ENCODE measurements at regions not wholly inside any gene's neighbourhood (a gene's known extent, or its start where the extent isn't known, plus 50 kb on each side); places are given as distances from the start of the nearest gene placed in this dataset.
"Not testable (repeated sequence)": the region's sequence is repeated elsewhere in the genome, so short reads cannot be mapped to it uniquely, and the experiment has no call there.

GRCh38 chr1:189696297-189696696, 781.4 kb downstream of the BRINP3 start:
- Histone ChIP-seq H3K36me3 (no peaks in the 10 kb centered on the region), H3K4me1 (no peaks in the 10 kb centered on the region), H3K4me3 (no peak overlapping the region), H3K27ac (no peak overlapping the region), H4K20me1 (no peaks in the 10 kb centered on the region), H3K4me2 (no peak overlapping the region), H3K9me3 (peaks cover 8% of the 10 kb centered on the region), H3K9ac (no peak overlapping the region), H3K27me3 (no peaks in the 10 kb centered on the region)
- TF ChIP-seq Cebpa-rat (IDR thresholded peaks at IDR 0.05) = no peak

DNA sequence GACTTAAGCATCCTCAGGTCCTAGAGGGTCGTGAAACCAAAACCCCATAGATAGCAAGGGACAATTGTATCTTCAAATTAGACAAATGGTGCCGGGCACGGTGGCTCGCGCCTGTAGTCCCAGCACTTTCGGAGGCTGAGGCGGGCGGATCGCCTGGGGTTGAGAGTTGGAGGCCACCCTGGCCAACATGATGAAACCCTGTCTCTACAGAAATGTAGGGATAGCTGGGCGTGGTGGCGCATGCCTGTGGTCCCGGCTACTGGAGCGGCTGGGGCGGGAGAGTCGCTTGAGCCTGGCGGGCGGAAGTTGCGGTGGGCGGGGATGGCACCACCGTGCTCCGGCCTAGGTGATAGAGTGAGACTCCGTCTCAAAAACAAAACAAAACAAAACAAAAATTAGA, 780.6 kb downstream of the BRINP3 start:
- Histone ChIP-seq H3K27me3 (no peaks in the 10 kb centered on the region), H3K4me2 (no peak overlapping the region), H3K27ac (no peak overlapping the region), H3K4me3 (no peak overlapping the region), H4K20me1 (no peaks in the 10 kb centered on the region), H3K4me1 (no peaks in the 10 kb centered on the region), H3K9ac (no peak overlapping the region), H3K36me3 (no peaks in the 10 kb centered on the region), H3K9me3 (peaks cover 8% of the 10 kb centered on the region)
- no peak for TF ChIP-seq Cebpa-rat (IDR thresholded peaks at IDR 0.05)

DNA sequence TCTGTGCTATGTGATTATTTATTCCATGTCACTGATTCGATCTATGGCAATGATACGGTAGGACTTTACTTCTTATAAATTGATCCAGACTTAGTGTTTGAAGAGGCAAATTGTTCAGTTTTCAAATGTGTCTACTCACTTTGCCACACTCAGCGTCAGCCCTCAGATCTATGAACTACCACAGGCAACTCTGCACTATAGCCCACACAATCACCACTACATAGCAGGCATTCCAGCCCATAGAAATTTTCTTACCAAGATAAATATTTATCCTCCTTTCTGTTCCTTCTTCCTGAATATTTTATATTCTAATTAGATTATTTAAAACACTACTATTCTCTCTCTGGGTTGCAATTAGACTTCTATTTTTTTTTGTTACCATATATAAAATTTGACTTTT, 776.1 kb downstream of the BRINP3 start:
- H4K20me1 ChIP-seq = no peaks in the 10 kb centered on the region
- H3K9ac ChIP-seq = no peak overlapping the region
- H3K27ac ChIP-seq = no peak overlapping the region
- H3K4me3 ChIP-seq = no peak overlapping the region
- no peaks in the 10 kb centered on the region for H3K36me3 ChIP-seq
- H3K4me1 ChIP-seq = no peaks in the 10 kb centered on the region
- H3K27me3 ChIP-seq = no peaks in the 10 kb centered on the region
- peaks cover 4% of the 10 kb centered on the region for H3K9me3 ChIP-seq
- TF ChIP-seq Cebpa-rat (IDR thresholded peaks at IDR 0.05) = no peak
- H3K4me2 ChIP-seq = no peak overlapping the region

- H3K27me3 ChIP-seq = no peaks in the 10 kb centered on the region
- H3K9me3 ChIP-seq = no peaks in the 10 kb centered on the region
- H3K4me2 ChIP-seq = no peak overlapping the region
Observed at GRCh38 chr1:189706594-189706993, 771.1 kb downstream of the BRINP3 start.

GRCh38 chr1:189708674-189709073, 769.0 kb downstream of the BRINP3 start:
- TF ChIP-seq Cebpa-rat (IDR thresholded peaks at IDR 0.05) = no peak
- no peaks in the 10 kb centered on the region for H3K9me3 ChIP-seq
- H3K4me3 ChIP-seq = no peak overlapping the region
- H3K9ac ChIP-seq = no peak overlapping the region
- no peaks in the 10 kb centered on the region for H4K20me1 ChIP-seq
- no peak overlapping the region for H3K4me2 ChIP-seq
- H3K27ac ChIP-seq = no peak overlapping the region
- no peaks in the 10 kb centered on the region for H3K4me1 ChIP-seq
- H3K27me3 ChIP-seq = no peaks in the 10 kb centered on the region
- H3K36me3 ChIP-seq = no peaks in the 10 kb centered on the region

More at GRCh38 chr1:189706594-189706993, 771.1 kb downstream of the BRINP3 start:
- Histone ChIP-seq H4K20me1 (no peaks in the 10 kb centered on the region), H3K9ac (no peak overlapping the region), H3K4me3 (no peak overlapping the region), H3K27ac (no peak overlapping the region), H3K36me3 (no peaks in the 10 kb centered on the region), H3K4me1 (no peaks in the 10 kb centered on the region)
- no peak for TF ChIP-seq Cebpa-rat (IDR thresholded peaks at IDR 0.05)

GRCh38 chr1:189718147-189718795, 759.4 kb downstream of the BRINP3 start:
- H3K9me3 ChIP-seq, H3K4me1 ChIP-seq, H3K27ac ChIP-seq, H3K9ac ChIP-seq, H3K4me3 ChIP-seq, H3K27me3 ChIP-seq, H3K4me2 ChIP-seq, H3K36me3 ChIP-seq, H4K20me1 ChIP-seq: not testable (repeated sequence)

DNA sequence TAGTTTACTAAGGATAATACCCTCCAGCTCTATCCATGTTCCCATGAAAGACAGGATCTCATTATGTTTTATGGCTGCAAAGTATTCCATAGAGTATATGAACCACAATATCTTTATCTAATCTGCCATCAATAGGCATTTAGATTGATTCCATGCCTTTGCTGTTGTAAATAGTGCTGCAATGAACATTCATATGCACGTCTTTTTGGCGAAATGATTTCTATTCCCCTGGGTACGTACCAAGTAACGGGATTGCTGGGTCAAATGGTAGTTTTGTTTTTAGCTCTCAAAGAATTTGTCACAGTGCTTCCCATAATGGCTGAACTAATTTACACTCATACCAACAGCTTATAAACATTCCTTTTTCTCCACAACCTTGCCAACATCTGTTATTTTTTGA, 750.9 kb downstream of the BRINP3 start:
- no peak for TF ChIP-seq Cebpa-rat (IDR thresholded peaks at IDR 0.05)
- Histone ChIP-seq H3K9ac (no peak overlapping the region), H3K27me3 (no peaks in the 10 kb centered on the region), H3K9me3 (no peaks in the 10 kb centered on the region), H3K27ac (no peak overlapping the region), H3K4me3 (no peak overlapping the region), H3K4me1 (no peaks in the 10 kb centered on the region), H4K20me1 (no peaks in the 10 kb centered on the region), H3K4me2 (no peak overlapping the region), H3K36me3 (no peaks in the 10 kb centered on the region)

DNA sequence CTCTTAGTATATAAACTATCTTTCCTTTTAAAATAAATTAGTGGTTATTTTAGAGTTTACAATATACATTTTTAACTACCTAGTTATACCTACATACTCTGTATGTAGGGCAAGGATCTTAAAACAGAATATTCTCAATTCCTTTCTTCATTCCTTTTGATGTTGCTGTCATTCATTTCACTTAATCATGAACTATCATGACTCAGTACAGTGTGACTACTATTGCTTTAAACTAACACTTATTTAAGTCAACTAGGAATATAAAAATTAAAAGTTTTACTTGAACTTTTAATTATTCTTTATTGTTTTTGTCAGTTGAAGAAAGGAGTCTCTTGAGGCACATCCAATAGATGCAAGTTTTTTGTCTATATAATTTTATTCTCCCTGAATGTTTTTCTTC, 726.4 kb downstream of the BRINP3 start:
- H3K4me1 ChIP-seq = no peaks in the 10 kb centered on the region

DNA sequence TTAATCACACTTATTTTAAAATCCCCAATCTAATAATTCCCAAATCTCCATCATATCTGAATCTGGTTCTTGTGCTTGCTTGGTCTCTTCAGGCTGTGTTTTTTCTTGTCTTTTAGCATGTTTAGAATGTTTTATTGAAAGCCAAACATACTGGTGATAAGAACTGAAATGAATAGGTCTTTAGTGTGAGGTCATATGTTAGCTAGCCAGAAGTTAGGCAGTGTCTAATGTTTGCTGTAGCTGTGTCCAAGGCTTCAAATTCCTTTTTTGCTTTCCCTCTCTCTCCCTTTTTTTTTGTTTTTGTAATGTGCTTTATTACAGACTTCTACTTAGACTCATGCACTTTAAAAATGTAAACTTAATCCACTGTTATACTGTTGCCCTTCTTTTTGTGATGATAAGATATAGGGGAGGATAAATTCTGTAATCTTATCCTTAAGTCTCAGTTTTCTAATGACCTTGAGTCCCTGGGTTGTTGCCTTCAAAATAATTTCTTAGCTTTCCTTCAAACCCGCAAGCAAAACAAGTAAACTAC, 725.1 kb downstream of the BRINP3 start:
- H3K9ac ChIP-seq = no peak overlapping the region
- H3K4me1 ChIP-seq = no peaks in the 10 kb centered on the region
- no peaks in the 10 kb centered on the region for H4K20me1 ChIP-seq
- H3K27me3 ChIP-seq = no peaks in the 10 kb centered on the region
- TF ChIP-seq Cebpa-rat (IDR thresholded peaks at IDR 0.05) = no peak
- H3K9me3 ChIP-seq = no peaks in the 10 kb centered on the region
- H3K27ac ChIP-seq = no peak overlapping the region
- no peaks in the 10 kb centered on the region for H3K36me3 ChIP-seq
- H3K4me2 ChIP-seq = no peak overlapping the region
- no peak overlapping the region for H3K4me3 ChIP-seq

More for the DNA sequence above, 726.4 kb downstream of the BRINP3 start:
- H3K4me3 ChIP-seq = no peak overlapping the region
- H3K27me3 ChIP-seq = no peaks in the 10 kb centered on the region
- no peaks in the 10 kb centered on the region for H3K36me3 ChIP-seq
- H3K9me3 ChIP-seq = no peaks in the 10 kb centered on the region
- no peak overlapping the region for H3K27ac ChIP-seq
- H3K4me2 ChIP-seq = no peak overlapping the region
- no peak for TF ChIP-seq Cebpa-rat (IDR thresholded peaks at IDR 0.05)
- H3K9ac ChIP-seq = no peak overlapping the region
- H4K20me1 ChIP-seq = no peaks in the 10 kb centered on the region

DNA sequence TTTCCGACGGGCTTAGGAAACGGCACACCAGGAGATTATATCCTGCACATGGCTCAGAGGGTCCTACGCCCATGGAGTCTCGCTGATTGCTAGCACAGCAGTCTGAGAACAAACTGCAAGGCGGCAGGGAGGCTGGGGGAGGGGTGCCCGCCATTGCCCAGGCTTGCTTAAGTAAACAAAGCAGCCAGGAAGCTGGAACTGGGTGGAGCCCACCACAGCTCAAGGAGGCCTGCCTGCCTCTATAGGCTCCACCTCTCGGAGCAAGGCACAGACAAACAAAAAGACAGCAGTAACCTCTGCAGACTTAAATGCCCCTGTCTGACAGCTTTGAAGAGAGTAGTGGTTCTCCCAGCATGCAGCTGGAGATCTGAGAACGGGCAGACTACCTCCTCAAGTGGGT, 722.6 kb downstream of the BRINP3 start:
- H3K27me3 ChIP-seq, H4K20me1 ChIP-seq, H3K9ac ChIP-seq, H3K9me3 ChIP-seq, H3K4me2 ChIP-seq, H3K27ac ChIP-seq, H3K4me1 ChIP-seq, H3K36me3 ChIP-seq, H3K4me3 ChIP-seq: not testable (repeated sequence)

All from BLaER1 (cell line).